Effector CD8-positive, alpha-beta T cell (primary cell): ENCODE measurements at regions not wholly inside any gene's neighbourhood (a gene's known extent, or its start where the extent isn't known, plus 50 kb on each side); places are given as distances from the start of the nearest gene placed in this dataset.

Experiments
- DNase-seq: peaks from one replicate; lab custom pipeline; 2025; lab: John Stamatoyannopoulos, UW

DNA sequence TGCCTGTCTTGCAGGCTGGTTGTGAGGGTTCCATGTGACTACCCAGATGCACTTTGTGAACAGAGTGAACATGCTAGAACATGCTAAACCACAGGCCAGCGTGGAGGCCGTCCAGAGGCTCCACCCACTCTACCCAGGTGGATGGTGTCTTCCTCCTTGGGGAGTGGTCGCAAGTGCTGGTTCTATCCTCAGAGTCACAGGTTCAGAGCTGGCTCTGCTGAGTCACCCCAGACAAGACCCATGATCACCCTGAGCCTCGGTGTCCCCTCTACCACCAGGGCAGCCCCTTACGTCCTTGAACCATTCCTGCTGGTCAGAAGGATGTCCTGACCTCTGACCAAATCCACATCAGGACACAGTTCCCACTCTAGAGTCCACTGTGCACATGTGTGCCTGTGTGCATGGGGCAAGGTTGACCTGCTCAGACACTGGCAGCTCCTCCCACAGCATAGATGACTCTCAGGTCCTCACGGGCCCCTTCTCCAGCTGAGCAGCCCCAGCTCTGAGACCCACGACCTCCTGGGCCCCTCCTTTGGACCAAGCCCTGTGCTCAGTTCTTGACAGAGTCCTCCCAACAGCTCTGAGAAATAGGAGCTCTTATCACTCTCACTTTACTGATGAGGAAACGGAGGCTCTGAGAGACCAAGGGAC is 391.8 kb downstream of the MATN1 start:
- DNase-seq: no peak

- DNase-seq: no peak
Observed at GRCh38 chr1:30330644-30331043, 392.7 kb downstream of the MATN1 start.

DNA sequence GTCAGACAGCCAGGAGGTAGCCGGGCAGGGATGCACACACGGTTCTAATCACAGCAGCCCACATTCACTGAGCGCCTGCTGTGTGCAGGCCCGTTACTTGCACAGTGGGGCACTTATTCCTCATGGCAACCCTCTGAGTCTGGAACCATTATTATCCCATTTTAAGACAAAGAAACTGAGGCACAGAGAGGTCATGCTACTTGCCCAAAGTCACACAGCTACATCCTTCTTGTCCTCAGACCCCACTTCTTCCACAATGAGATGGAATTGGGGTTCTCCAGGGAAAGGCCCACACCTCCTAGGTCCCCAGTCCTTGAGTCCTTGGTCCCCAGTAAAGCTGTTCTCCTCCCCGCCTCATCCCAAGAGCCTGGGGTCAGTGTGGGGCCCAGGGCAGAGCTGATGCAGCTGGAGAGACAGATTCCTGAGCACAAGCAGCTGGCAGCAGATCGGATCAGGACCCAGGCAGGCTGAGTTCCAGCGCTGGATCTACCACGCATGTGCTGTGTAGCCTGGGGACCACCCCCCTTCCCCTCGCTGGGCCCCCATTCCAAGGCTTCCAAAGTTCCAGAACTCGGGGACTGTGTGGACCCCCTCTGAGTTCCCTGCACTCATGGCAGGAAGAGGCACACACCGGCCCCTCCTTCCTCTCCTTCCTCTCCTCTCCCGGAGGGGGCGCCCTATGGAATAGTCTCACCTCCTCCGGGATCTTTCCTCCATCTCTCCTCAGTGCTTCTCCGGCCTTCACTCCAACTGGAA is 393.4 kb downstream of the MATN1 start:
- DNase-seq: no peak

DNA sequence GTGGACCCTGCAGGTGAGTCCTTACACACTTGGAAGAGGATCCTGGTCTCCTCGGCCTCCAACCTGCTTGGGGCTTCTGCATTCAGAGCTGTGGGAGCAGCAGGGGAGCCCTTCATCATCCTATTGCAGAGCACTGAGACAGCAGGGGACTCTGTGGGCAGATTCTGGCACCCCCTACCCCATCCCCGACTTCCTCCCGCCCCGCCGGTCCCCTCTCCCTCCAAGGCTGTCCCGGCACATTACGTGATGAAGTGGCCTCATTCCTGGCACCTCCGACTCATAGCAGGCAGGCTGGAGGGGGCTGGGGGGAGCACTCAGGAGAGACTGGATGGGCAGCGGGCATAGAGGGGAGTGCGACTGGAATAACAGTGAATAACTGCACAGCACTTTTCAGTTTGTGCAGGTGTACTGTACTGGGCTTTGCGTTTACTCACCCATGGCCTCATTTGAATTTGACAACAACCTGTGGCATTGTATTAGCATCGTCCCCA is 394.1 kb downstream of the MATN1 start:
- DNase-seq: no peak

DNA sequence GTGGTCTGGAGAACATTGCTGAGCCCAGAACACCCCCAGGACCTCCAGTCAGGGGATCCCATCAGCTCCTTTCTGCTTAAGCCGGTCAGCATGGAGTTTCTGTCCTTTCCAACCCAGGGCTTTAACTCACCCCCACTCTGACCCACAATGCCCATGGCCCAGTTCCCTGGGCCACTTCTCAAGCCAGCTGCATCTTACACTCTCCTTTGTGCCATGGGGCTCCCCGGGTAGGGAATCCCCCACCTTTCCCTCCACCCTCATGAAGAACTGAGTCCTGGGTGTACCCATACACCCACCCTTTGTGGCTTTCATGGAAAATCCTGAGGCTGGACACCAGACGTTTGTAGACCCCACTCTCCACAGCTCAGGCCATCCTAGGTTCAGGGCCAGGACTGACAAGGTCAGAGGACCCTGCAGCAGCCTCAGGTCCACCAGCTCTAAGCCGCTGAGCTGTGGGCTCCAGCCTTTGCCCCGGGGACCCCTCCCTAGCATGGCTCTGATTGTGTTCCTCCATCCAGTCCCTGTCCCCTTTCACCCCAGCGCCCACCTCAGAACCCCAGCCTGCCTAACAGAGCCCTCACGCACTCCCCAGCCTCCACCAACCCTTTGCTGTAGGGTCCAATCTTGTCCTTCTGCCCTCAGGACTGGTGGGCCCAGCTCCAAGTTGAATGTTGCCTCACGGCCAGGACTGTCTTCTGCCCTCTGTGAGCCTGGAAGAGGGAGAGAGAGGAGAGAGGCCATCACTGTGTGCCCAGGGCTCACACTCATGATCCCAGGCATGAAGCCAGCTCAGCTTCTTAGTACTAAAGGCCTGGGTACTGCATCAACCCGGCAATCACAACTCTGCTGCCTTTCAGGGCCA is 394.8 kb downstream of the MATN1 start:
- DNase-seq: no peak

DNA sequence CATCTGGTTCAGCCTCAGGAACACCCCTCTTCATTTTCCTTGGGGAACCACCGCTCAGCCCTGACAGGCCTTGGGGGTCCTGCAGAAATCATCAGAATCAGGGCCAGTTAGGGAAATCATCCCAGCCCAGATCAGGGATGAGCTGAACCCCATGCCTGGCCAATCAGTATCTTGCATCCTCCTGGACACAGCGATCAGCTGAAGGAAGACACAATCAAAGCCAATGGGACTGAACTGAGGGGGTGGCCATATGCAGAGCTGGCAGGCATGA is 395.4 kb downstream of the MATN1 start:
- no peak for DNase-seq

GRCh38 chr1:30327370-30328099 is 395.9 kb downstream of the MATN1 start:
- no peak for DNase-seq

GRCh38 chr1:30325999-30326398 is 397.4 kb downstream of the MATN1 start:
- DNase-seq: no peak

GRCh38 chr1:30325085-30325935 is 398.1 kb downstream of the MATN1 start:
- no peak for DNase-seq

GRCh38 chr1:30324251-30325084 is 398.9 kb downstream of the MATN1 start:
- no peak for DNase-seq

GRCh38 chr1:30323841-30324240 is 399.5 kb downstream of the MATN1 start:
- no peak for DNase-seq

GRCh38 chr1:30323352-30323751 is 400.0 kb downstream of the MATN1 start:
- DNase-seq: no peak

DNA sequence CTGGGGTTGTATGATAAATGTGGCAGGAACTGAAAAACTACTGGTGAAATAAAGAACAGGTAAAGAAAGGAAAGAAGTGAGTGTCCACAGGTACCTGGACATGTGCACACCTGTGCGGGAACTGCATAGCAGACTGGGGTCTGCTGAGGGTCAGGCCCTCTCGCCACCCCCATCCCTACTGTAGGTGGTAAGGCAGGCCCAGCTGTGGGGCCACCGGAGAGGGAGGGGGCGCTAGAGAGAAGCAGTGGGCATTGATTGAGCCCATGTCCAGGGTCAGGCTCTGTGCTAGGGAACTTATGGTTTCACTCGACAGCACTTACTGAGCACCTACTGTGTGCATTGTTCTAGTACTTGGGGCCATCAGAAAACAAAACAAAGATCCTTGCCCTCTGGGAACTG is 400.5 kb downstream of the MATN1 start:
- no peak for DNase-seq

- no peak for DNase-seq
Observed at GRCh38 chr1:30321996-30322858, 401.2 kb downstream of the MATN1 start.

- no peak for DNase-seq
Observed at GRCh38 chr1:30321246-30321910, 402.0 kb downstream of the MATN1 start.

- DNase-seq: no peak
Observed at GRCh38 chr1:30320581-30320890, 402.8 kb downstream of the MATN1 start.

DNA sequence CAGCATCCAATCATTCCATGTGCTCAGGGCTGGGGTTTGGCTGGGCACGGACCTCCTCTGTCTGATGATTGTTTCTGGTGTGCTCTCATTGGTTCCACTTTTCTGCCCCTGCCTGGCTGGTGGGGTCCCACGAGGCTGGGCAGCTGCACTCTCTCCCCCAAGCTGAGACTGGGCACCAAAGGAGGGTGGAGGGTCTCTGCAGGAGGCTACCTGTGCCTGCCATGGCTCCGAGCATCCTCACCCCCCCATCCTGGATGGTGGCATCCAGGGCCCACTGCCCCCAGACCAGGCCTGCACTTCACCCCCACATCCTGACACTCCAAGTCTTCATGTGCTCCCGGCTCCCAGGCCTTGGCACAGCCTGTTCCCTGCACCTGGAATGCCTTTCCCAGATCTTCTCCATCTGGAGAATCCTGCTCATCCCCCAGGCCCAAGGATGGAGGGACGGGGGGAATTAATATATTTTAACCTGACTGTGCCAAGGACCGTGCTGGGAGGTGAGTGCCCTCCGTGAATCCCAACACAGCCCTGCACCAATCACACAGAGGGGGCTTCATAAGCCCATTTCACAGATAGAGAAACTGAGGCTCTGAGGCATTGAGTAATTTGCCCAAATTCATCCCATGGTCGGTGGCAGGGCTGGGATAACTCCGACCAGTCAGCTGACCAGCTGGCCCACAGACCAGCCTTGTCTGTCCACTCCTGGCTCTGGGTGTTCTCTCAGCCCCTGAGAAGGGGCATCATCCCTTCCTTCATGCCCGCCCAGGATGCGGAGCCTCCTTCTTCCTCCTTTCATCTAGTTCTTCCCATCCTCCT is 403.4 kb downstream of the MATN1 start:
- DNase-seq: no peak
